GM20431 (cell line): ENCODE measurements at regions not wholly inside any gene's neighbourhood (a gene's known extent, or its start where the extent isn't known, plus 50 kb on each side); places are given as distances from the start of the nearest gene placed in this dataset.

Source experiments
- in situ Hi-C: fragments of 300-500 bp; cut with MseI, MboI; formaldehyde crosslinking; loops from one replicate; pipeline ENCODE4 v1.15.0; 2020; ENCODE audit warnings: low sequenced_read_pairs; ENCODE audit not compliant: unreplicated experiment

- in situ Hi-C loops = no loop called here
Measured at GRCh38 chr3:106688464-106688863, 688.8 kb upstream of the CCDC54 start.

DNA sequence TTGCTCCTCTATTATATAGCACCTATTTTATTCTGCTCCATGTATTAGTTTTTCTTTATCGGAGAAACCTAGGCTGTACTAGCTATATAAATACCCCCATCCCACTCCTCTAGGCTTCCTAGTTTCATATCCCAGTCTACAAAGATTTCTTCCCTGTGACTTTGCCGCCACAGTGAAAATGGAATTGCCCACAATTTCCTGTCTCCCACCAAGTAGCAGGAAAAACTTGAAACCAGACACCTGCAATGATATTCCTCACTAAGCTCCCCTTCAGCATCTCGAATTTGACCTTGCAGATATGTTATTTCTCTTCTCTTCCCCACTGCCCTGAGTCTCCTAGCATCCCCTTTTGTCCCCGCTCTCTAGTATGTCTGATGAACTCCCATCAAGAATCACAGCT, 685.8 kb upstream of the CCDC54 start:
- in situ Hi-C loops = no loop called here

DNA sequence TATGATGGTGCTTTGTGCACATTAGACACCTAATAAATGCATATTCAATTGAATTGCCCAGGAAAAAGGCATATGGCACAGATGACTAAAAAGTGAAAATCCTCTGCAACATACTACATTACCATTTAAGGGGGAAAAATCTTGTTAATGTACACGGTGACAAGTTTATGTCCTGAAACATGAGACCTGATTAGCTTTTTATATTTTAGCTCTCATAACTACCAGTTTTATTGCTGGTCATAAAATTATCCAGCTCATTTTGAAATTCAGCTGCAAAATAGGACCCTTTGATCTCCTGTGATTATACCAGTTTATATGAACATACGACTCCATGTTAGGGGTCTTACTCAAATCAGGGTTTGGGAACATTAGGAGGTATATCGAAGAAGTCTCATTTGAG, 684.6 kb upstream of the CCDC54 start:
- in situ Hi-C loops = no loop called here

DNA sequence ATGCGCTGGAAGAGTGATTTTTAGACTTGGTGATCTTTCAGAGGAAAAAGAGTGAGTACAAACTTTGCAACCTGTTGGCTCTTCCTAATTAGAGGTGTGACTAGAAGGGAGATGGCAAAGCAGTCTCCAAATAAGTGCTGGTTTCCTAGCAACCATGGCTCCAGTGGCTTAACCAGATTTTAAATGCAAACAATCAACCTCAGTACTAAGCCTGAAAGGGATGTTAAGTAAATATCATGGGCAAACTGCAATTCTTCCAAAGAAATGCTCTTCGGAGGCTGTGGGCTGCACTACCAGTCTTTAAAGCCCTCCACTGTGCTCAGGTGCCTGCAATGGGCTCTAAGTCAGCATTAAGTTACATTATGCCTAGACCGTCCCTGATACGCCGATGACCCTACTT, 678.1 kb upstream of the CCDC54 start:
- in situ Hi-C loops = no loop called here

GRCh38 chr3:106700981-106701380, 676.3 kb upstream of the CCDC54 start:
- in situ Hi-C loops = no loop called here

DNA sequence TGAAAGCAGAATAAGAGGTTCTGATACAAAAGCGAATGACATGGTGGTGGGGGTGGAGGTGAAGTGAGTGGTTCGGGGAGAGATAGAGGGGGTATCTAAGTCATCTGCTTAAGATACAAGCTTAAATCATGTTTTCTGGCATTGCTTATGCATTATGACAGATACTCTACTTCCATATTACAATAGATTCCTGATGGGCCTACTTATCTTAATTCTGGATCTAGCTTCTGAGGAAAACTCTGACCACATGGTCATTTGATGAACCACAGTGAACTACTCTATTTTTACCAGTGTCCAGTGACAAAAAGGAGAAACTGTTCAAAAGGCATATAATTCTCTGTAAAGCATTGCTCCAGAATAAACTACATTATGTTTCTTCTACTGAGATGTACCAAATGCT, 673.7 kb upstream of the CCDC54 start:
- in situ Hi-C loops = no loop called here

GRCh38 chr3:106707347-106707746, 669.9 kb upstream of the CCDC54 start:
- in situ Hi-C loops = no loop called here

DNA sequence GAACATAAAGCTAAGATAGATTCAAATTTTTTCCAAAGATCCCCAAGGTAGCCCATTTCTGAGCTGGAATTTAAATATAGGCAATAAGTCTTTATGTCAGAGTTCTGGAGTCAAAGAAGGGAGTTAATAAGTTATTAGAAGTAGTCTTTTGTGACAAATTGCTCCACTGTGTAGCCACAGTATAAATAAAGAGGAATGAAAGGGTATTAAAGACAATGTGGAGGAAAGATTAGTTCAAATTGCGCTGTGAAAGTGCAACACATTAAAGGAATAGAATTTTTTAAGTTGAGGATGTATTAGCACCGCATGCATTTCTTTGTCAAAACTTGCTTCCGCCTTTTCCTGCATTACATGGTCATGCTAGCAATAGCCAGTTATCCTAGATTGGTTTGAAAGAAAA, 666.6 kb upstream of the CCDC54 start:
- in situ Hi-C loops = no loop called here

- in situ Hi-C loops = no loop called here
Measured at GRCh38 chr3:106711650-106712049, 665.6 kb upstream of the CCDC54 start.

- in situ Hi-C loops = no loop called here
Measured at GRCh38 chr3:106714400-106714799, 662.8 kb upstream of the CCDC54 start.

GRCh38 chr3:106715286-106715685, 662.0 kb upstream of the CCDC54 start:
- in situ Hi-C loops = no loop called here

GRCh38 chr3:106717178-106717780, 660.0 kb upstream of the CCDC54 start:
- in situ Hi-C loops = no loop called here

DNA sequence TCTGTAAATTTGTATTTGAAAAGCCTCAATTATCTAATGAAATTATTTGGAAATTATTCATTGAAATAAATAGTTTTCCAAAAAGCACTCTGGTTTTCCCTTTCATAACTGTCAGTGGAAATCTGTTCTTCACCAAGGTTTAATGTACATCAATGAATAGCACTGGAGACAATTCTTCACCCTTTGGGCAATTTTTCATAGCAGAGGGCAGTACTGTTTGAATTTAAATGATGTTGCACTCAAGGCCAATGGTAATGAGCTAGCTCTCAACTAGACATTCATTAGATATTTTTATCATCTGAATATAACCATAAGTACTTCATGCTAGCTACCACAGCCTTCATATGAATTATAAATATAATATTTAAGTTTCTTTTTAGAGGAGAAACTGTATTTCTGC, 658.2 kb upstream of the CCDC54 start:
- in situ Hi-C loops = no loop called here

- in situ Hi-C loops = no loop called here
Measured at GRCh38 chr3:106719583-106719982, 657.7 kb upstream of the CCDC54 start.

DNA sequence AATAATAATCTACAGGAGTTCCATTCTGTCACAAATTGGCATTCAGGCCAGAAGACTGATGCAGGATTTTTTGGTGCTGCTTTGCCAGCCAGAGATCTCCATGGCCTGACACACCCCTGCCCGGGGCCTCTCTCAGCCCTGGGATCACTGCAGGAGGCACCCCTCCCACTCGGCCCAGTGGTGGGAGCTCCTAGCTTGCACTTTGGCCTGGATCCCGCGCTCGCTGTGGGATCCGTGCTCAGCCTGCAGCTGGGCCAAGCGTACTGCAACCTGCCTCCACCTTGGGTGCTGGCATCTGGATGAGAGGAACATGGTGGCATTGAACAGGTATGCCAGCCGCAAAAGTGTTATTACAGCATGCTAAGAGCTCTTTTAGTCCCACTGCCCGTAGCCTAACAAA, 656.7 kb upstream of the CCDC54 start:
- in situ Hi-C loops = no loop called here

- in situ Hi-C loops = no loop called here
Measured at GRCh38 chr3:106725566-106725965, 651.7 kb upstream of the CCDC54 start.

- in situ Hi-C loops = no loop called here
Measured at GRCh38 chr3:106728315-106729098, 648.7 kb upstream of the CCDC54 start.

GRCh38 chr3:106729481-106729880, 647.8 kb upstream of the CCDC54 start:
- in situ Hi-C loops = no loop called here

- in situ Hi-C loops = no loop called here
Measured at GRCh38 chr3:106731230-106731629, 646.0 kb upstream of the CCDC54 start.

- in situ Hi-C loops = no loop called here
Measured at GRCh38 chr3:106734712-106735111, 642.5 kb upstream of the CCDC54 start.

DNA sequence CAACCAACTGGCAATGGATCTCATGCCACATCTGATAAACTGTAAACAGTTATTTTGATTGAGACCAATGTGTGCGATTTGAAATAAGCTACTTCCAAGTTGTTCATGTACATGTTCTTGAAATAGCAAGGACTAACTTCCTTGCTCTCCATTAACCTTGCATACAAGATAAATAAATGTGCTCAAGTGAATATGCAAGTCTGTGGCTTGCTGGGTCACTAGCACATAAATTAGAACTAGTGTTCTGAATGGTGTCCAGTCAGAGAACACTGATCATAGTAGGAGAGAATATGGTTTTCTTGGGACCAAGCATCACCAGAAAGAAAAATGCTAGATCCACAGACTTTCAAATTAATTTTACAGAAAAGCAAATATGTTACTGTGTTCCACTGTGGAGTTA, 640.0 kb upstream of the CCDC54 start:
- in situ Hi-C loops = no loop called here

- in situ Hi-C loops = no loop called here
Measured at GRCh38 chr3:106740116-106740515, 637.1 kb upstream of the CCDC54 start.
